SH-SY5Y (cell line): ENCODE measurements at regions not wholly inside any gene's neighbourhood (a gene's known extent, or its start where the extent isn't known, plus 50 kb on each side); places are given as distances from the start of the nearest gene placed in this dataset.

Source experiments
- GATA2 ChIP-seq: IDR thresholded peaks from 2 replicates; pipeline ENCODE4 v1.6.1; 2011; ENCODE audit warnings: mild to moderate bottlenecking, low read depth, low read length
- GATA3 ChIP-seq: IDR thresholded peaks from 2 replicates; pipeline ENCODE4 v1.6.1; 2011; ENCODE audit warnings: low read depth, mild to moderate bottlenecking, low read length, moderate library complexity

DNA sequence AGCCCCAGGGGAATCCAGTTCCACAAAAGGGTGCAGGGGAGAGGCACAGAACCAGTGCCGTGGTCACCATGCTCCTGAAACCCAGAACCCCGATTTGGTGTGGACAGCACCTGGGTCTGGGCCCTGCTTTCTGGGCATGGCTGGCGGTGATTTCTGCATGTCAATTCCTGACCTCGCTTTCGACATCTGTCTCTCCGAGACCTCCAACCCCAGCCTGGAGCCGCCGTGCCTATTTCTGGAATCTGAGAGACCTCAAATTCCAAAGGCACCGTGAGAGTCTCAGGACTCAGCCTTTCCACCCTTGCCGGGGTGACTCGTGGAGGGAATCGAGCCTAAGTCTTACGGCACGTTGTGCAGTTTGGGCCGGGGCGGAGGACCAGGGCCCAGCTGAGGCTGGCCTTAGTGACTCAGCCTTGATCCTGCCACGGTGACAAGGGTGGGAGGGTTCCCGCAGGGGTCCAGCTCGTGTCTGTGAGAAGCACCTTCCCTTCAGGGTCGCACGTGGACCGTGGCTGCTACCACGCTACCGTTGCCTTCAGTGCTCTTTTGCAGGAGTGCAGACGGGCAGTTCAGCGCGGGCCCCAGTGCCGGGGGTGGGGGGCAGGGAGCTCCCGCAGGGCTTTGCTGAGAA lies 133.7 kb downstream of the PXDC1 start:
- TF ChIP-seq GATA2 = no peak
- TF ChIP-seq GATA3 = no peak

DNA sequence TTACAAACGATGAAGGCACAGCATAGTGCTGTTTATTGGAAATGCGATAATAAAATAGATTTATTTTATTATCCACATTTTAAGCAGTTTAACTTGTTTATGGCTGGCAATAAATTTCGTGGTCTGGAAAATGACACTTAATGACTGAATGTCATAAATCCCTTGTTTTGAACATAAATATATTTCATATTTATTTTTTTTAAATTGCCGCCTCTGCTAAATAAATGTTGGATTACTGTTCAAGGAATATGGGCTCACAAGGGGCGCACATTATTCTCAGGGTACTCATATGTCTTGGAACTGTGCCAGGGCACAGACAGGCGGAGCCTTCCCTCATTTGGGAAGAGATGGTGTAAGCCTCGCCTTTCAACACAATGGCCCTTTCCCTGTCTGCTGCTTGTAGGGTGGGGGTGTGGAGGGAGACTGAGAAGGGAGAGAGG lies 134.3 kb downstream of the PXDC1 start:
- TF ChIP-seq GATA3 (no peak), GATA2 (no peak)

DNA sequence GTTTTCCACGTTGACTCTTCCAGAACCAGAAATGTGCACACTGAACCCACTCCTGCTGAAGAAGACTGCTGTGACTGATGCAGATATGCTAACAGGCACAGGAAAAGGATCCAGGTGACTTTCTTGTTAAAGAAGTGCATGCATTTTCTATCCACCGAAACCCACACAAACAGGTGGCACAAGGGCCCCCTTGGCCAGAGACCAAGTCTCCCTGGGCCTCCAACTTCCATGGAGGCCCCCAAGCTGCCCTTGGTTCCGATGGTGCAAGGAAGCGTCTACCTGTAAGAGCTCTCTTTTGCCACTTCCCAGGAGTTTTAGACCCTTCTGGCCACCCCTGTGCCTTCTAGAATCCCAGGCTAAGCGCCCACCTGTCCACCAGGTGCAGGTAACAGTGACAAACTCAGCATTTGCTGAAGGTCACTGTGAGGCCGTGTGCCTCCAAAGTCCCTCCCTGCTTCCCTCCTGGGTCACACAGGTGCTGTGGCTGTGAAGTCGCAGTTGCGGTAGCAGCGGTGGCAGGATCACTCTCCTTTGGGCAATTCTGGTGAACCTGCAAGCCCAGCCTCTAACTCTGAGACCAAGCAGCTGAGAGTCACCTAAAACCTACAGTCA lies 134.8 kb downstream of the PXDC1 start:
- no peak for TF ChIP-seq GATA2

DNA sequence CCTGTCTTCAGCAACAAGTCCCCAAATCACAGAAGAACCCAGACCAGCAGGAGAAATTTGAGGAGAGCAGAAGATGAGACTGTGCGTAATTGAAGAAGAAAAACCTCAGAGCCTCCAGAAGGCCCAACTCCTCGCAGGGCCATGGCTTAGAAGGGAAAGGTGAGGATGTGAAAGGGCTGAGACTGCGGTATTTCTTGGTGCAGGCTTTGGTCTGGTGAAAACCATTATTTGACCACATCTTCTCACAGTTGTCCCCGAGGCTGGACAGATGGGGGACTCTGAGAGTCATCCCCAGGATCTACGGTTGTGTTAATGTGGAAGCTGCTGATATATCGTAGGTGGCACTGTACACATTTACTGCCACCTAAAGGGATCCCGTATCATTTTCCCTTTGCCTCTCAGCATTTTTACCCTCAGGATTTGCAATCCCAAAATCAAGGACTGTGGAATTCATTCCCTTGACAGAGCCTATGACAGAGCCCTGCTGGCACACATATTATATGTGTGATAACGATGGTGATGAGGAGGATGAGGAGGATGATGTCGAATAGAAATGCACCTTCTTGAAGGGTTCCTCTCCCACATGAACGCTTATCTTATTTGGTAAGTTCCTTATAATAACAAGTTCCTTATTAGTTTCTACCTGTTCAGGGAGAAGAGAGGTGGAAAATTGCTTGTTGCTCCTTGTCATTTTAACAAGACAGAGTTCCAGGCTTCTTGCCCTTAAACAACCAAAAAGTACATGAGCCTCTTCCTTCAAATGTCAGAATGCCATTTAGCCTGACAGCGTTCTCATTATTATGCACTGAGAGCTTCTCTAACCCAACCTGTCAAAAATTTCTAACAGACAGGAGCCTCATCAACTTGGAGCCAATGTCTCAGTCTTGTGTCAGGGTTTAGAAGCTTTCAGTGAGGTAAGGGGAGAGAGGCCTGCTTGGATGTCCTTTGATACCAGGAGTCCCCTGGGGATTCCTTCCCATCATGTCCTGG lies 135.8 kb downstream of the PXDC1 start:
- TF ChIP-seq GATA2 = no peak
- TF ChIP-seq GATA3 = no peak

DNA sequence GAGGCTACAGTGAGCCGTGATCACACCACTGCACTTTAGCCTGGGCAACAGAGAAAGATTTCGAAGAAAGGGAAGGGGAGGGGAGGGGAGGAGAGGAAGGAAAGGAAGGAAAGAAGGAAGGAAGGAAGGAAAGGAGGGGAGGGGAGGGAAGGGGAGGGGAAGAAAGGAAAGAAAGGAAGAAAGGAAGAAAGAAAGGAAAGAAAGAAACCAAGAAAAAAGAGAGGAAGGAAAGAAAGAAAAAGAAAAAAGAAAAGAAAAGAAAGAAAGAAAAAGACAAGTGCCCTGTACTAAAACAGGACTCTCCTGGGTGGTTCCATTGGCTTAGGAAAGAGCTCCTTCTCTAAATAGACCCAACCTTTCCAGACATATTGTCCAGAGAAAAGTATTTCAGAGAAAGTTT lies 136.6 kb downstream of the PXDC1 start:
- TF ChIP-seq GATA3 (no peak), GATA2 (no peak)

DNA sequence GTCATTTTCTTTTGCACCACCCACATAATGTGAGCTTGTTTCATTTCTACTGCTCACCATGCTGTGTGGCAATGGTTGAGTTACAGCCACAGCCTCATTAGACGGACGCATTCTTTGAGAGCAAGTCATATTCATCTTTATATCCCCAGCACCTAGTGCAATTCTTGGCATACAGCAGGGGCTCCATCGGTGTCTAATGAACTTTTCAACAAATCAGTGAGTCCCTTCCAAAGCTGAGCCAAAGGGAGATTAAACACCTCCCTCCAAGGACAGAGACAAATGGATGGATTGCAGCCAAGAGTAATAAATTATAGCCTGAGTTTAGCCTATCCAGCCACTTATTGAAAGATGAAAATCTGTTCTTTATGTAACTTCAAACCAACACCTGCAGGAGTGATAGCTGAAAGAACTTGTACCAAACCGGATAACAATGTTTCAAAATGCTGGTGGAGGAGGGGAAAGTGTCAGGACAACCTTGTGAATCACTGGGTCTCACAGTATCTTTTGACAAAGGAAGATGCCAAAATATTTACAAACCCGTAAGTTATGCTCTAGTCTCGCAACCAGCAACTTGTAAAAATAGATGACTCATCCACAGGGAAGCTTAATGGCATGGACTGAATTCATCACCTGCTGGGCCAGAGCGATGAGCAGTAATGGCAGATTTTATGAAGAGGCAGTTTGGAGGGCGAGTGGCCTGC lies 139.0 kb downstream of the PXDC1 start:
- TF ChIP-seq GATA2 (no peak), GATA3 (no peak)

DNA sequence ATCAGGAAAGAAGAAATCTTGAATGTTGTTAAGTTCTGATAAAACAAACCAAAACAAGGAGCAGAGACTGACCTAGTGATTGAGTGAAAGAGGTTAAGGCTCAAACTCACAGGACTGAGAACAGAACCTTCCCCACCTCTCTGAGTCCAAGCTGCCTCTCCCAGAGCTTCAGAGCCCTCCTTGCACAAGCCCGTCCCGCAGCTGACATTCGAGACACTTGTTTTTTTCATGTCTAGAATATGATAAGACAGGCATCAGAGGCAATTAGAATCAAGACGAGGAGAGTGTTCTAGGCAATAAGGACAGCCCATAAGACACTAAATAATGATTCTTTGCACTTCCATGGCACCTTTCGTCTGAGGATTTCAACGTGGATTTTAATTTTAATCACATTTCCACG lies 140.6 kb downstream of the PXDC1 start:
- TF ChIP-seq GATA2 (no peak), GATA3 (no peak)

DNA sequence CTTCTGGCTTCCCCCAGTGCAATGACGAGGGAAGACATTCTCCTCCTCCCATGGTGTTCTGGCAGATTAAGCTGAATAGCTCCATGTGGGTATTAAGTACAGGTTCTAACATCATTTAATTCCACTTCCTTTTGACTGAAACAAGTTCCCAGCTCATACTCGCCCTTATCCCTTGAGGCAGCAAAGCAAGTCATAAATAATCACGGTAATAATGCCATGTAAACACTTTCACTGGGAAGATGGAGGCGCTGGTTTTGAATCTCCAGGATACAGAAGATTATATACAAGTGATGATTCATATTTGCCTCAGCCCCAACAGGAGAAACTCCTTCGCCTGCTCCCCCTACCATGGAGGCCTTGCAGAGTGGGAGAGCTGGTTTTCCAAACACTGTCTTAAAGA lies 141.3 kb downstream of the PXDC1 start:
- TF ChIP-seq GATA2 (no peak), GATA3 (no peak)

DNA sequence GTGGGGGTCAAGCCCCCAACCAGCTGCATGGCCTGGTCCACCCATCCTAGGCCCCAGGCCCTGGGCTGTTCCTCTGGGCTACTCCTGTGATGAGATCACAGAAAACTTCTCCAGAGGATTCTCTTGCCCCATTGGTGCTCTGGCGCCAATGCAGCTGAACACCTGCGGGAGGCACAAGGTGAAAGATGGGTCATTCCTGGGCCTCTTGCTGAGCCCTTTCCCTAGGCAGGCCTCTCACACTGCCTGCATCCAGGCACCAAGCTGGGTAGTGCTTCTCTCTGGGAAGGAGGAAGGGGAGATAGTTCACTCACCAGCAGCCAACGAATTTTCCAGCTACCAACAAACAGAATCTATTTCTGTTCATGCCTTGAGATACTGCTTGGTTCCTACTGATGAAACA lies 142.1 kb downstream of the PXDC1 start:
- TF ChIP-seq GATA3 (no peak), GATA2 (no peak)

DNA sequence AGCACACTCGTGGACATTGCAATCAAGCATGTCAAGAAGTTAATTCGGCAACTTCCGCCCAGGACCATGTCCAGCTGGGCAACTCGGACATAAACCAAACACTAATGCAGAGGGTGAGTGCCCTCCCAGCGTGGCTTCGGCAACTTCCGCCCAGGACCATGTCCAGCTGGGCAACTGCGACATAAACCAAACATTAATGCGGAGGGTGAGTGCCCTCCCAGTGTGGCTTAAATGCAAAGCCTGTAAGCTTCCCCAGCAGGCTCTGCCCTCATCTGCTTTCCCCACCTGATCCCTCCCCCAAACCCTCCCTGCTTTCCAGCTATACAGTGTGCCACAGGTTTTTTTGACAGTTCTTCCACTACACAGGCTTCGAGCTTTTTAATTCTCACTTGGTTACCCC lies 143.4 kb downstream of the PXDC1 start:
- TF ChIP-seq GATA3 (no peak), GATA2 (no peak)

DNA sequence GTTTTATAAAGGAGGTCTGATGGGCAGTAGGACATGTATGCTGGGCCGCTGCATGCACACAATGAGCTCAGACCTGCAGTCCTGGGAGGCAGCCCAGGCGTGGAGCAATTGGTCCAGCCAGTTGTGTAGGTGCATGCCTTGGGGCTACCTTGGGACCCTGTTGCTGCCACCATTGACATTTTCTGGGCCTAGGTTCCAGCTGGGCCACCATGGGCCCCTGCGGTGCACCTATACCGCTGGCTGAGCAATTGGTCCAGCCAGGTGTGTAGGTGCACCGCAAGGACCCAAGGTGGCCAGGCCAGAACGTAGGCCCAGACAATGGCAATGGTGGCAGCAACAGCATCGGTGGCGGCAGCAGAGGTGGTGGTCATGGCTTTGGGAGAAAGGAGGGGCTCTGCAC lies 143.9 kb downstream of the PXDC1 start:
- TF ChIP-seq GATA2 (no peak), GATA3 (no peak)

DNA sequence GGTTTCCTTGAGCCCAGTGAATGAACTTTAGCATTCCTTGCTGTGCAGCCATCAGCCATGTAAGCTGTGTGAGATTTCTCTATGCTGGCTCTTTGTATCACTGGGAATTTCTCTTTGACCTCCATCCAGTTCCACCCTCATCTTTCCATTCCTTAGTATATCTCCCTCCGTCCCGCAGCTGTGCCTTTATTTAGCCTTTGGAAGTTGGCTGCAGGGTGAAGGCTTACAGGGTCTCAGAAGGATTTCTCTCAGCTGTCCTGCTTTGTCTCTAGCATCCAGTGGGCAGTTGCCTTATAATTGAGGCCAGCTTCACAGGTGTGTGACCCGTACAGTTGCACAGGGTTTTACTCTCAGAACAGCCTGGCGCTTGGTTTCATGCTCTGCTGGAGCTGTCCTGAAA lies 144.3 kb downstream of the PXDC1 start:
- TF ChIP-seq GATA2 (no peak), GATA3 (no peak)

DNA sequence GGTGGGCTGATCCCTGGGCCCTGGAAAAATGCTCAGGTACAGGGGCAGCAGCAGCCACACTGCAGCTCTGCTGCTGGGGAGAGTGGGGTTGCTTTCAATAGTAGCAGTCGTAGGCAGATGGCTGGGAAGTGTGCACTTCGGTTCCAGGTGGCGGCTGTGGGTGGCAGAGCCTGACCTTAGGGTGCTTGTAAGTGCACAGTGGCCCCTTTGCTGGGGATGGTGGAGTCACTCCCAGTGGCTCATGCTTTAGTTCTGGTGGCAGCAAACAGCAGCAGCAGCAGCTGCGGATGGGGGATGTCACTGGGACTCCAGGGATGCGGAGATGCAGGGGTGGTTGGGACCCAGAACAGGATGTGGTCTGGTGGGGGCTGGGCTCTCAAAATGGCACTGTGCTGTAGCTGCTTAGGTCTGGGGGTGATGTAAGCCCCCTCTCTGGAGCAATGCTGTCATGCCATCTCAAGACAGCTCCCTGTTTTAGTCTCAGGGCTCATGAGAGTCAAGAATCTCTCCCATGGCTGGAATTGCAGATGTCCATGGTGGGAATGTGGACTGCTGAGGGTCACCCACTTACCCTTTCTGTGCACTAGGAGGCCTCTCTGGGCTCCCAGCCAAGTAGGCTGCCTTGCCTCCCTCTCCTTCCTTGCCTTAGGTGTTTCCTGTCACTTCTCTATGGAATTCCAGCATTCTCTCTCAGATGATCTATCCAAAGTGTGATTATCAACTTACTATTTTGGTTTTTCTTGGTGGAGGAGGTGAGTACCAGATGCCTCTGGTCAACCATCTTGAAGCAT lies 146.7 kb upstream of the SLC22A23 start:
- no peak for TF ChIP-seq GATA2
- TF ChIP-seq GATA3 = no peak
